ENCODE measurements at regions not wholly inside any gene's neighbourhood (a gene's known extent, or its start where the extent isn't known, plus 50 kb on each side); places are given as distances from the start of the nearest gene placed in this dataset.

GRCh38 chr1:216925962-216926625, 202.9 kb upstream of the ESRRG start:
- intact Hi-C loops (cut with micrococcal nuclease), result no loop called here

GRCh38 chr1:216924732-216925131, 201.5 kb upstream of the ESRRG start:
- intact Hi-C loops (cut with micrococcal nuclease), result no loop called here

- intact Hi-C loops (cut with micrococcal nuclease), result no loop called here
Observed at GRCh38 chr1:216923601-216924000, 200.4 kb upstream of the ESRRG start.

GRCh38 chr1:216922406-216922805, 199.2 kb upstream of the ESRRG start:
- intact Hi-C loops (cut with micrococcal nuclease), result no loop called here

GRCh38 chr1:216921866-216922265, 198.6 kb upstream of the ESRRG start:
- intact Hi-C loops (cut with micrococcal nuclease), result no loop called here

GRCh38 chr1:216919060-216919970, 196.1 kb upstream of the ESRRG start:
- intact Hi-C loops (cut with micrococcal nuclease), result no loop called here

GRCh38 chr1:216916890-216917438, 193.7 kb upstream of the ESRRG start:
- intact Hi-C loops (cut with micrococcal nuclease), result no loop called here

- intact Hi-C loops (cut with micrococcal nuclease), result no loop called here
Observed at GRCh38 chr1:216914974-216915373, 191.7 kb upstream of the ESRRG start.

GRCh38 chr1:216913976-216914375, 190.7 kb upstream of the ESRRG start:
- intact Hi-C loops (cut with micrococcal nuclease), result no loop called here

- intact Hi-C loops (cut with micrococcal nuclease), result no loop called here
Observed at GRCh38 chr1:216910081-216910840, 187.0 kb upstream of the ESRRG start.

GRCh38 chr1:216908126-216908525, 184.9 kb upstream of the ESRRG start:
- intact Hi-C loops (cut with micrococcal nuclease), result no loop called here

- intact Hi-C loops (cut with micrococcal nuclease), result no loop called here
Observed at GRCh38 chr1:216907100-216907499, 183.9 kb upstream of the ESRRG start.

GRCh38 chr1:216905781-216906180, 182.6 kb upstream of the ESRRG start:
- intact Hi-C loops (cut with micrococcal nuclease), result no loop called here

- intact Hi-C loops (cut with micrococcal nuclease), result no loop called here
Observed at GRCh38 chr1:216905137-216905536, 181.9 kb upstream of the ESRRG start.

GRCh38 chr1:216904471-216904870, 181.2 kb upstream of the ESRRG start:
- intact Hi-C loops (cut with micrococcal nuclease), result no loop called here

GRCh38 chr1:216903382-216903740, 180.1 kb upstream of the ESRRG start:
- intact Hi-C loops (cut with micrococcal nuclease), result no loop called here

- intact Hi-C loops (cut with micrococcal nuclease), result no loop called here
Observed at GRCh38 chr1:216902669-216903381, 179.6 kb upstream of the ESRRG start.

- intact Hi-C loops (cut with micrococcal nuclease), result no loop called here
Observed at GRCh38 chr1:216900116-216900620, 176.9 kb upstream of the ESRRG start.

- intact Hi-C loops (cut with micrococcal nuclease), result no loop called here
Observed at GRCh38 chr1:216898801-216899200, 175.6 kb upstream of the ESRRG start.

- intact Hi-C loops (cut with micrococcal nuclease), result no loop called here
Observed at GRCh38 chr1:216896146-216896545, 172.9 kb upstream of the ESRRG start.

- intact Hi-C loops (cut with micrococcal nuclease), result no loop called here
Observed at GRCh38 chr1:216894494-216894893, 171.3 kb upstream of the ESRRG start.

Data from T-helper 1 cell treated with Interleukin-12 subunit alpha and Interleukin-12 subunit beta and Interleukin-4 antibody, amounts not matched to agents 30 ng/mL and 1 ng/mL, for 36 hours (primary cell).